ENCODE measurements at regions not wholly inside any gene's neighbourhood (a gene's known extent, or its start where the extent isn't known, plus 50 kb on each side); places are given as distances from the start of the nearest gene placed in this dataset.

DNA sequence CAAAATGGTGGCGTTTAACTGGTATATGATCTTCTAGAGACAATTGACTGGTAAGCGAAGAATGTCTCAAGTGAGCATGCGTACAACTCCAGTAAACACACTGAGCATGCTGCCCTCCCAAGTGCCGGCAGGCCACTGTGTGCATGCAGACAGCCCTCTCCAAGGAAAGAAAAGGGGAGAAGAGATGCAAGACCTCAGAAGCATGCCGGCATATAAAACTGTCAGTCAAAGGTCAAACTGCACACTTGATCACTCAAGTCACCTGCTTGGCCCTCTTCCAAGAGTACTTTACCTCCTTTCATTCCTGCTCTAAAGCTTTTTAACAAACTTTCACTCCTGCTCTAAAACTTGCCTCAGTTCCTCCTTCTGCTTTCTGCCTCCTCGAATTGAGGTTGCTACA is 910.2 kb downstream of the TAF11L14 start:
- TF ChIP-seq, protein P1, sequence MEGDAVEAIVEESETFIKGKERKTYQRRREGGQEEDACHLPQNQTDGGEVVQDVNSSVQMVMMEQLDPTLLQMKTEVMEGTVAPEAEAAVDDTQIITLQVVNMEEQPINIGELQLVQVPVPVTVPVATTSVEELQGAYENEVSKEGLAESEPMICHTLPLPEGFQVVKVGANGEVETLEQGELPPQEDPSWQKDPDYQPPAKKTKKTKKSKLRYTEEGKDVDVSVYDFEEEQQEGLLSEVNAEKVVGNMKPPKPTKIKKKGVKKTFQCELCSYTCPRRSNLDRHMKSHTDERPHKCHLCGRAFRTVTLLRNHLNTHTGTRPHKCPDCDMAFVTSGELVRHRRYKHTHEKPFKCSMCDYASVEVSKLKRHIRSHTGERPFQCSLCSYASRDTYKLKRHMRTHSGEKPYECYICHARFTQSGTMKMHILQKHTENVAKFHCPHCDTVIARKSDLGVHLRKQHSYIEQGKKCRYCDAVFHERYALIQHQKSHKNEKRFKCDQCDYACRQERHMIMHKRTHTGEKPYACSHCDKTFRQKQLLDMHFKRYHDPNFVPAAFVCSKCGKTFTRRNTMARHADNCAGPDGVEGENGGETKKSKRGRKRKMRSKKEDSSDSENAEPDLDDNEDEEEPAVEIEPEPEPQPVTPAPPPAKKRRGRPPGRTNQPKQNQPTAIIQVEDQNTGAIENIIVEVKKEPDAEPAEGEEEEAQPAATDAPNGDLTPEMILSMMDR (IDR thresholded peaks at IDR 0.05; ENCODE audit: borderline replicate concordance, extremely low read depth, low read length, poor library complexity, severe bottlenecking) = no peak
- TF ChIP-seq EZH2 (IDR thresholded peaks at IDR 0.05; ENCODE audit: borderline replicate concordance, low read depth, low read length, severe bottlenecking) = no peak

Measured in DND-41 (cell line).